ENCODE measurements at regions not wholly inside any gene's neighbourhood (a gene's known extent, or its start where the extent isn't known, plus 50 kb on each side); places are given as distances from the start of the nearest gene placed in this dataset.

GRCh38 chr6:134474955-134475354, 157.0 kb upstream of the SGK1 start:
- Histone ChIP-seq H3K4me3 (replicated peaks; ENCODE audit: insufficient read depth, low read length) (no peak overlapping the region), H3K27me3 (ENCODE audit: insufficient read depth, poor library complexity, severe bottlenecking) (no peaks in the 10 kb centered on the region), H3K27ac (replicated peaks) (no peak overlapping the region)
- DNase-seq (ENCODE audit: low read depth in 1 of 2, low spot score in 1 of 2) = no peak
- no peak for TF ChIP-seq SPI1 (IDR thresholded peaks at IDR 0.05; ENCODE audit: borderline replicate concordance, low read depth)
- no peak for TF ChIP-seq REST (IDR thresholded peaks at IDR 0.05; ENCODE audit: insufficient replicate concordance, low read depth)
- TF ChIP-seq GABPA (IDR thresholded peaks at IDR 0.05; ENCODE audit: low read depth) = no peak
- no peak for TF ChIP-seq CTCF (IDR thresholded peaks at IDR 0.05; ENCODE audit: insufficient read depth, low read length)
- TF ChIP-seq POLR2AphosphoS5 (IDR thresholded peaks at IDR 0.05; ENCODE audit: low read depth) = no peak

- Histone ChIP-seq H3K27me3 (ENCODE audit: insufficient read depth, poor library complexity, severe bottlenecking) (no peaks in the 10 kb centered on the region), H3K27ac (replicated peaks) (no peak overlapping the region), H3K4me3 (replicated peaks; ENCODE audit: insufficient read depth, low read length) (no peak overlapping the region)
- no peak for DNase-seq (ENCODE audit: low read depth in 1 of 2, low spot score in 1 of 2)
- TF ChIP-seq REST (IDR thresholded peaks at IDR 0.05; ENCODE audit: insufficient replicate concordance, low read depth) = no peak
Measured at GRCh38 chr6:134472661-134473060, 154.7 kb upstream of the SGK1 start.

- no peak for TF ChIP-seq SPI1 (IDR thresholded peaks at IDR 0.05; ENCODE audit: borderline replicate concordance, low read depth)
- no peak for TF ChIP-seq CTCF (IDR thresholded peaks at IDR 0.05; ENCODE audit: insufficient read depth, low read length)
- TF ChIP-seq REST (IDR thresholded peaks at IDR 0.05; ENCODE audit: insufficient replicate concordance, low read depth) = no peak
- TF ChIP-seq POLR2AphosphoS5 (IDR thresholded peaks at IDR 0.05; ENCODE audit: low read depth) = no peak
- DNase-seq (ENCODE audit: low read depth in 1 of 2, low spot score in 1 of 2) = no peak
- H3K4me3 ChIP-seq (replicated peaks; ENCODE audit: insufficient read depth, low read length) = no peak overlapping the region
Measured at GRCh38 chr6:134472046-134472445, 154.1 kb upstream of the SGK1 start.

GRCh38 chr6:134470457-134470975, 152.6 kb upstream of the SGK1 start:
- TF ChIP-seq SPI1 (IDR thresholded peaks at IDR 0.05; ENCODE audit: borderline replicate concordance, low read depth) (no peak), CTCF (IDR thresholded peaks at IDR 0.05; ENCODE audit: insufficient read depth, low read length) (no peak), REST (IDR thresholded peaks at IDR 0.05; ENCODE audit: insufficient replicate concordance, low read depth) (no peak), GABPA (IDR thresholded peaks at IDR 0.05; ENCODE audit: low read depth) (no peak), POLR2AphosphoS5 (IDR thresholded peaks at IDR 0.05; ENCODE audit: low read depth) (no peak)
- H3K27me3 ChIP-seq (ENCODE audit: insufficient read depth, poor library complexity, severe bottlenecking) = no peaks in the 10 kb centered on the region
- no peak for DNase-seq (ENCODE audit: low read depth in 1 of 2, low spot score in 1 of 2)
- H3K4me3 ChIP-seq (replicated peaks; ENCODE audit: insufficient read depth, low read length) = no peak overlapping the region
- no peak overlapping the region for H3K27ac ChIP-seq (replicated peaks)

More at GRCh38 chr6:134472046-134472445, 154.1 kb upstream of the SGK1 start:
- H3K27me3 ChIP-seq (ENCODE audit: insufficient read depth, poor library complexity, severe bottlenecking) = no peaks in the 10 kb centered on the region
- H3K27ac ChIP-seq (replicated peaks) = no peak overlapping the region

Measured in HL-60 (cell line).